ENCODE measurements at regions not wholly inside any gene's neighbourhood (a gene's known extent, or its start where the extent isn't known, plus 50 kb on each side); places are given as distances from the start of the nearest gene placed in this dataset.

DNA sequence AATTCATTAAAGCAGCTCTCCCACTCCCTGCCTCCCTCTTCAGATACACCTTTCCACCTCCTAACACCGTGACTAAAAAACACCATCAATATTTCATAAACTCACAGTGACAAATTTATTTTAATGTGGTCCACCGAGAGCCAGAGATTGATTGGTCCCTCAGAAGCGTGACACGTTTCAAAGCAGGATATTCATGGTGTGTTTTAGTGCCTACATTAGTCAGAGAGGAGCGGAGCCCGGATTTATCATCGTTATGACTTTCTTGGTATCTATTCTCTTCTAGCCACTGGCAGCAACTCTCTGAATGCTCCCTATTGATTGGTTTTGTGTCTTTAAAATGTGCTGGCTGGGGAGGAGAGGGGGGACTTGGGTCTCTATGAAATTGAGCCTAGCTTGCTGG is 265.3 kb downstream of the DHX35 start:
- TF ChIP-seq, protein P1, sequence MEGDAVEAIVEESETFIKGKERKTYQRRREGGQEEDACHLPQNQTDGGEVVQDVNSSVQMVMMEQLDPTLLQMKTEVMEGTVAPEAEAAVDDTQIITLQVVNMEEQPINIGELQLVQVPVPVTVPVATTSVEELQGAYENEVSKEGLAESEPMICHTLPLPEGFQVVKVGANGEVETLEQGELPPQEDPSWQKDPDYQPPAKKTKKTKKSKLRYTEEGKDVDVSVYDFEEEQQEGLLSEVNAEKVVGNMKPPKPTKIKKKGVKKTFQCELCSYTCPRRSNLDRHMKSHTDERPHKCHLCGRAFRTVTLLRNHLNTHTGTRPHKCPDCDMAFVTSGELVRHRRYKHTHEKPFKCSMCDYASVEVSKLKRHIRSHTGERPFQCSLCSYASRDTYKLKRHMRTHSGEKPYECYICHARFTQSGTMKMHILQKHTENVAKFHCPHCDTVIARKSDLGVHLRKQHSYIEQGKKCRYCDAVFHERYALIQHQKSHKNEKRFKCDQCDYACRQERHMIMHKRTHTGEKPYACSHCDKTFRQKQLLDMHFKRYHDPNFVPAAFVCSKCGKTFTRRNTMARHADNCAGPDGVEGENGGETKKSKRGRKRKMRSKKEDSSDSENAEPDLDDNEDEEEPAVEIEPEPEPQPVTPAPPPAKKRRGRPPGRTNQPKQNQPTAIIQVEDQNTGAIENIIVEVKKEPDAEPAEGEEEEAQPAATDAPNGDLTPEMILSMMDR (IDR thresholded peaks at IDR 0.05; ENCODE audit: control extremely low read depth, extremely low read depth, low read depth, missing control alignments), result no peak
- POLR2A ChIA-PET, result no interaction called here
- no peak for DNase-seq (ENCODE audit: extremely low spot score)
- CTCF ChIA-PET, result interaction anchor here (1.0 to 1.5 kb wide), 3 partner anchors 9 to 39 kb away, joined by 3 to 6 read pairs (median 3); no protein-coding TSS in a partner anchor

DNA sequence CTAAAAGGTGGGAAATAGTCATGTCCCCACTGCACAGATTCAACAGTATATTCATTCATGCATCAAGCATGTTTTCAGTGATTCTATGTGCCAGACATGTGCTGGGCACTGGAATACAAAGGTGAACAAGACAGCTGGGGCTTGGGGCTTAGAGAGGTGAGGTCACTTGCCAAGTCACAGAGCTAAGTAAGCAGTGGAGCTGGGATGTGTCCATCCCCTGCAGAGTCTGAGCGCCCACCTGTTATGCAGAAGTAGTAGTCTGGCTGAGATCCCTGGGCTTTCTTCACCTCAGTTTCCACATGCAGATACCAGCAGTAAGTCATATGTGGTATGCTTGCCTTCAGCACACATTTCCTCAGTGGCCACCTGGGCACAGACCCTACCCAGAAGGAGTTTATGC is 263.8 kb downstream of the DHX35 start:
- DNase-seq (ENCODE audit: extremely low spot score), result no peak
- CTCF ChIA-PET, result interaction anchor here (0.7 to 1.8 kb wide), 3 partner anchors 15 to 648 kb away, joined by 3 to 6 read pairs (median 3); no protein-coding TSS in a partner anchor
- TF ChIP-seq, protein P1 (IDR thresholded peaks at IDR 0.05; ENCODE audit: control extremely low read depth, extremely low read depth, low read depth, missing control alignments), result no peak
- POLR2A ChIA-PET, result no interaction called here

DNA sequence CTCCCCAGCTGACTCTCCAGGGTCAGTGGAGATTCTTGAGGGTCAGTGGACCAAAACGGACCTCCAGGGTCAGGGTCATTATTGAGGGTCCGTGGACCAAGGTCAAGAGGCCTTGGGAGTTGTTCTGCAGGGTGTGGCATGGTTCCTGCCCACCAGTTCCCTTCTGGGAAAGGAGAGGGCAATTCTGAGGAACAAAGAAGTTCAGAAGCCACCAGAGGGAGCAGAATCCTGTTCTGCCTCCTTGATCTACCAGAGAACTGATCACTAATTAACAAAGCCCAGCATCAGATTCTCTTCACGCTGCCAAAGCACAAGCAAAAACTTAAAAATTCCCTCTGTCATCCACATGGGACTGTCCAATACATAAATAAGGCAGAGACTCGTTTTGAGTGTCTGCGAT is 263.4 kb downstream of the DHX35 start:
- DNase-seq (ENCODE audit: extremely low spot score), result no peak
- TF ChIP-seq, protein P1 (IDR thresholded peaks at IDR 0.05; ENCODE audit: control extremely low read depth, extremely low read depth, low read depth, missing control alignments), result no peak
- CTCF ChIA-PET, result interaction anchor here (1.8 kb wide), 2 partner anchors 14 to 18 kb away, joined by 3 to 6 read pairs; no protein-coding TSS in a partner anchor
- POLR2A ChIA-PET, result no interaction called here

DNA sequence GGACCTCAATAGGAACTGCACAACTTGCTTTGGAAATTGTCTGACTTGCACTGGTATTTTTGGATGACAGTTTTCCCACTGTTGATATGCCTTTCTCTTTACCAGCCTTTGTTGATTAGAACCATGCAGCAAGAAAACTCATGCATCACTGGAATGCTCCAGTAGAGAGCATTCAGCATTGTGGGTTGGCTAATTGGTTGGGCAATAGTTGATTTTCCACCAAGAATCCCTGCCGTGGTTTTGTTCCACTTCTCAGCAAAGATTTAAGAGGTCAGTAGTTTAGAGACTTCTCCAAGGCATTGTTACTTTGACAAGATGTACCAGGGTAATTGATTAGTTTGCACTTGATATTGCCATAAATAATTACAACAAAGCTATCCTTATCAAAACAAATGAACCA is 260.0 kb downstream of the DHX35 start:
- ChIA-PET CTCF (no interaction called here), POLR2A (no interaction called here)
- TF ChIP-seq, protein P1 (IDR thresholded peaks at IDR 0.05; ENCODE audit: control extremely low read depth, extremely low read depth, low read depth, missing control alignments), result no peak
- DNase-seq (ENCODE audit: extremely low spot score), result no peak

DNA sequence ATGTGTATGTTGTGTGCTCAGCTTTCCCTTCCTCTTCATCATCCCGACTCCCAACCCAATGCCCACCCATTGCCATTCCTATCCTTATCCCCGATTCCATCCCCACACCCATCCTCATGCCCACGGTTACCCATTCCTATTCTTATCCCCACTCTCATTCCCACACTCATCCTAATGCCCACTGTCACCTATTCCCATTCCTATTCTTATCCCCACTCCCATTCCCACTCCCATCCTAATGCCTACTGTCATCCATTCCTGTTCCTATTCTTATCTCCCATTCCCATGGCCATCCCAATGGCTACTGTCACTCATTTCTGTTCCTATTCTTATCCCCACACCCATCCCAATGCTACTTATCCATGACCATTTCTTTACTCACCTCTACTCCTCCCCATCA is 254.1 kb downstream of the DHX35 start:
- DNase-seq (ENCODE audit: extremely low spot score), result no peak
- POLR2A ChIA-PET, result no interaction called here
- TF ChIP-seq, protein P1 (IDR thresholded peaks at IDR 0.05; ENCODE audit: control extremely low read depth, extremely low read depth, low read depth, missing control alignments), result no peak
- CTCF ChIA-PET, result no interaction called here

DNA sequence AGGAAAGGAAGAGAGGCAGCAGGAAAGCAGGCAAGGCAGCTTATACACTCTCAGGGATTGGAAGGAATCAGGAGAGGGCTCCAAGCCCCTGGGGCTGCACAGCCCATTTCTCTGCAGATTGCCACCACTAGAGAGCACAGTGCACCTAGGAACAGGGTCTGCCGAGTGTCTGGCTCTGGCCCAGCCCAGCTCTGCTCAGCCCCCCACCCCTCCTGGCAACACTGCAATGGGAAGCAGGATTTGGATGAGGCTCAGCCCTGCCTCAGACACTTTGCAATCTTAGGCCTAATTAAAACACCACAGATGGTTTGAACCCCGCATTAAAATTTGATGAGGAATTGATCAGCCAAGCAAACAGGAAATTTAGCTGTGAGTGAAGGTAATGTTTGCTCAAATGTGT is 252.7 kb downstream of the DHX35 start:
- TF ChIP-seq, protein P1 (IDR thresholded peaks at IDR 0.05; ENCODE audit: control extremely low read depth, extremely low read depth, low read depth, missing control alignments), result no peak
- ChIA-PET POLR2A (no interaction called here), CTCF (no interaction called here)
- DNase-seq (ENCODE audit: extremely low spot score), result no peak

Measured in GM10248 (cell line).